GM19035 (cell line): ENCODE measurements at regions not wholly inside any gene's neighbourhood (a gene's known extent, or its start where the extent isn't known, plus 50 kb on each side); places are given as distances from the start of the nearest gene placed in this dataset.
"Not testable (repeated sequence)": the region's sequence is repeated elsewhere in the genome, so short reads cannot be mapped to it uniquely, and the experiment has no call there.

Experiments
- ATAC-seq: cut with Tn5 transposase; IDR thresholded peaks from one replicate; pipeline ENCODE4 v1.9.1; 2021; ENCODE audit not compliant: unreplicated experiment

GRCh38 chr9:11701706-11702105 is 991.5 kb upstream of the TYRP1 start:
- ATAC-seq: no peak

- no peak for ATAC-seq
Observed at GRCh38 chr9:11702548-11702947, 990.6 kb upstream of the TYRP1 start.

GRCh38 chr9:11704198-11704597 is 989.0 kb upstream of the TYRP1 start:
- ATAC-seq: not testable (repeated sequence)

- ATAC-seq: no peak
Observed at GRCh38 chr9:11708899-11709298, 984.3 kb upstream of the TYRP1 start.

- no peak for ATAC-seq
Observed at GRCh38 chr9:11709567-11709966, 983.6 kb upstream of the TYRP1 start.

- ATAC-seq: no peak
Observed at GRCh38 chr9:11713077-11713476, 980.1 kb upstream of the TYRP1 start.

- no peak for ATAC-seq
Observed at GRCh38 chr9:11722957-11723356, 970.2 kb upstream of the TYRP1 start.

GRCh38 chr9:11726659-11727058 is 966.5 kb upstream of the TYRP1 start:
- ATAC-seq: no peak

- ATAC-seq: no peak
Observed at GRCh38 chr9:11735391-11735790, 957.8 kb upstream of the TYRP1 start.

- ATAC-seq: no peak
Observed at GRCh38 chr9:11742471-11742870, 950.7 kb upstream of the TYRP1 start.

GRCh38 chr9:11743356-11743755 is 949.8 kb upstream of the TYRP1 start:
- no peak for ATAC-seq

GRCh38 chr9:11749396-11749795 is 943.8 kb upstream of the TYRP1 start:
- ATAC-seq: no peak

GRCh38 chr9:11755951-11756350 is 937.2 kb upstream of the TYRP1 start:
- no peak for ATAC-seq

- ATAC-seq: no peak
Observed at GRCh38 chr9:11757408-11757807, 935.8 kb upstream of the TYRP1 start.

- no peak for ATAC-seq
Observed at GRCh38 chr9:11758016-11758415, 935.2 kb upstream of the TYRP1 start.

- ATAC-seq: no peak
Observed at GRCh38 chr9:11779971-11780370, 913.2 kb upstream of the TYRP1 start.

GRCh38 chr9:11792870-11793269 is 900.3 kb upstream of the TYRP1 start:
- ATAC-seq: no peak

- no peak for ATAC-seq
Observed at GRCh38 chr9:11794984-11795383, 898.2 kb upstream of the TYRP1 start.

- no peak for ATAC-seq
Observed at GRCh38 chr9:11805969-11806368, 887.2 kb upstream of the TYRP1 start.

- ATAC-seq: no peak
Observed at GRCh38 chr9:11821306-11821975, 871.7 kb upstream of the TYRP1 start.

- no peak for ATAC-seq
Observed at GRCh38 chr9:11828201-11828600, 865.0 kb upstream of the TYRP1 start.

- no peak for ATAC-seq
Observed at GRCh38 chr9:11833056-11833455, 860.1 kb upstream of the TYRP1 start.

GRCh38 chr9:11868795-11869194 is 824.4 kb upstream of the TYRP1 start:
- ATAC-seq: no peak
